ENCODE measurements at regions not wholly inside any gene's neighbourhood (a gene's known extent, or its start where the extent isn't known, plus 50 kb on each side); places are given as distances from the start of the nearest gene placed in this dataset.

DNA sequence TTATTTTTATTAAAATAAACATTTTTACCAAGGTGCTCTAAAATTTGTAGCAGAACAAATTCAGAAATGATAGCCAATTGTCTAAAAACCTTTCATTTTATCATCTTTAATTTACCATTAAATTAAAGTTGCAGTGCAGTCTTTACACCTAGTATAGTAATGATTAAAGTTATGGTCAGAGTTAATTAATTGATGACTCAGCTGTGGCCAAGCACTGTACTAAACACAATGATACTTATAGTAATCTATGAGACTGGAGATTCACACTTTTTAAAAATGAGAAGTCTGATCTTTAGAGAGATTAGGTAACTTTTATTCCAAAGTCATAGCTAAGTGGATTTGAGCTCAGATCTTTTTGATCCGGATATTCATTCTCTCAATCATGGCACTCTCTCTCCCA is 621.1 kb upstream of the MEF2C start:
- H3K79me1 ChIP-seq (ENCODE audit: low read depth, low read length) = no peaks in the 10 kb centered on the region
- ChIA-PET CTCF (ENCODE audit: partially characterized antibody) (no interaction called here), POLR2A (ENCODE audit: partially characterized antibody) (no interaction called here)
- H3K4me1 ChIP-seq (replicated peaks in 1 of 4; ENCODE audit: control insufficient read depth in 3 of 4, insufficient read depth in 4 of 4, low read length in 3 of 4) = no peaks in the 10 kb centered on the region
- no peak for DNase-seq (ENCODE audit: low read depth in 1 of 2, low spot score in 2 of 2)
- no peak overlapping the region for H2BK5ac ChIP-seq (ENCODE audit: low read depth, low read length)
- H3K23ac ChIP-seq (ENCODE audit: insufficient read length) = no peak overlapping the region
- H3K14ac ChIP-seq (ENCODE audit: insufficient read length) = no peak overlapping the region
- H2BK20ac ChIP-seq (ENCODE audit: low read length) = no peak overlapping the region
- H3K36me3 ChIP-seq (ENCODE audit: control insufficient read depth in 2 of 4, insufficient read depth in 4 of 4, low read length in 3 of 4) = no peaks in the 10 kb centered on the region
- no peak overlapping the region for H2BK15ac ChIP-seq (ENCODE audit: low read length)
- no peaks in the 10 kb centered on the region for H3K23me2 ChIP-seq (ENCODE audit: low read depth, low read length)
- no peak overlapping the region for H4K91ac ChIP-seq (replicated peaks; ENCODE audit: insufficient read length, low read length)
- no peaks in the 10 kb centered on the region for H4K20me1 ChIP-seq (replicated peaks in 1 of 2; ENCODE audit: control insufficient read depth in 1 of 2, insufficient read depth in 2 of 2, low read length in 2 of 2)
- H4K8ac ChIP-seq (ENCODE audit: extremely low read depth, insufficient read depth, low read length) = no peak overlapping the region
- no peak overlapping the region for H3K4ac ChIP-seq (replicated peaks; ENCODE audit: insufficient read length, low read depth, low read length)
- no peak overlapping the region for H2AK5ac ChIP-seq (ENCODE audit: low read depth, low read length)
- no peak for TF ChIP-seq GABPA (IDR thresholded peaks at IDR 0.05; ENCODE audit: borderline replicate concordance, insufficient read depth, low read length)
- no peak for TF ChIP-seq NRF1 (IDR thresholded peaks at IDR 0.05; ENCODE audit: low read depth, low read length)
- H3K4me2 ChIP-seq (ENCODE audit: insufficient read depth in 1 of 2, low read depth in 2 of 2, low read length in 2 of 2) = no peak overlapping the region
- H3K56ac ChIP-seq (replicated peaks; ENCODE audit: insufficient read length, low read depth, low read length) = no peak overlapping the region
- H4K5ac ChIP-seq (ENCODE audit: insufficient read length, low read depth, low read length) = no peak overlapping the region
- H3K27ac ChIP-seq (ENCODE audit: low read depth, low read length) = no peak overlapping the region
- no peaks in the 10 kb centered on the region for H3K9me3 ChIP-seq (ENCODE audit: insufficient read depth in 2 of 2, low read depth in 1 of 2, low read length in 1 of 2)
- H2BK120ac ChIP-seq (replicated peaks; ENCODE audit: low read depth, low read length) = no peak overlapping the region
- H2AFZ ChIP-seq (ENCODE audit: low read length) = no peak overlapping the region
- no peak overlapping the region for H3K18ac ChIP-seq (ENCODE audit: extremely low read depth, low read length)
- 83% methylated on average over 1 of the region's 1 CpG; no CpG with 5 or more reads in 1 of the 2 experiments for WGBS, 2 experiments (ENCODE audit: extremely low coverage in 1 of 2, insufficient coverage in 1 of 2, insufficient read length in 1 of 2, insufficient replicate concordance in 2 of 2, low coverage in 1 of 2, low lambda C conversion rate in 2 of 2, missing lambda C conversion rate in 1 of 2)
- no peak for FAIRE-seq
- no peak overlapping the region for H3K9ac ChIP-seq (replicated peaks in 1 of 4; ENCODE audit: extremely low read depth in 1 of 4, low read depth in 3 of 4, low read length in 3 of 4)
- no peaks in the 10 kb centered on the region for H3K27me3 ChIP-seq (replicated peaks in 1 of 4; ENCODE audit: control insufficient read depth in 3 of 4, extremely low read depth in 1 of 4, insufficient read depth in 3 of 4, low read length in 3 of 4)
- H3K4me3 ChIP-seq (ENCODE audit: extremely low read depth in 1 of 4, insufficient read depth in 2 of 4, low read depth in 3 of 4, low read length in 4 of 4) = no peak overlapping the region
- H3K79me2 ChIP-seq (ENCODE audit: control insufficient read depth in 1 of 2, insufficient read depth in 2 of 2, low read length in 2 of 2) = no peaks in the 10 kb centered on the region
- no peak overlapping the region for H2BK12ac ChIP-seq (ENCODE audit: low read depth, low read length)
